Hepatocyte (in vitro differentiated cells): ENCODE measurements at regions not wholly inside any gene's neighbourhood (a gene's known extent, or its start where the extent isn't known, plus 50 kb on each side); places are given as distances from the start of the nearest gene placed in this dataset.

Source experiments
- EZH2 ChIP-seq: fragments of 200-600 bp; sonication (generic); IDR thresholded peaks from 2 replicates; pipeline ENCODE4 v1.6.1; 2016; ENCODE audit warnings: antibody characterized with exemption, mild to moderate bottlenecking, borderline replicate concordance
- TF ChIP-seq, protein P1 (sequence below): fragments of 200-600 bp; sonication (generic); IDR thresholded peaks from 2 replicates; pipeline ENCODE4 v1.5.1; 2016; ENCODE audit warnings: antibody characterized with exemption, mild to moderate bottlenecking; ENCODE audit not compliant: poor library complexity

DNA sequence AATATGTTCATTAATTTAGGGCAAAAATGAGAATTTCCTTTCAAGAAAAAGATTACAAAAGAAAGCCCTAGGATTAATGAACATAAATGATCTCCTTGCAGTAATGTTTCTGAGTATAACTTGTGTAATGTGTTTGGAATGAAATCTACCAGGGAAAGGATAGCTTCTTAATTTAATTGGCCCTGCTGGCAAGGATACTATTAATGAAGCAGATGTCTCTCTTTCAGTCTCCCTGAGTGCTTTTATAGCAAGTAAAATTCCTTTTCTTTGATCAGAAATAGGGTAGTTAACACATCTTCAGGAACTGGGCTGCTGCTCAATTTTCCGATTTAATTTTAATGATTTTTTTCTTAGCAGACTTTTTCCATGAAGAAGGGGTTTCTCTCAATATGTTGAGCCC lies 379.4 kb upstream of the PDE3A start:
- no peak for TF ChIP-seq EZH2
- TF ChIP-seq, protein P1, sequence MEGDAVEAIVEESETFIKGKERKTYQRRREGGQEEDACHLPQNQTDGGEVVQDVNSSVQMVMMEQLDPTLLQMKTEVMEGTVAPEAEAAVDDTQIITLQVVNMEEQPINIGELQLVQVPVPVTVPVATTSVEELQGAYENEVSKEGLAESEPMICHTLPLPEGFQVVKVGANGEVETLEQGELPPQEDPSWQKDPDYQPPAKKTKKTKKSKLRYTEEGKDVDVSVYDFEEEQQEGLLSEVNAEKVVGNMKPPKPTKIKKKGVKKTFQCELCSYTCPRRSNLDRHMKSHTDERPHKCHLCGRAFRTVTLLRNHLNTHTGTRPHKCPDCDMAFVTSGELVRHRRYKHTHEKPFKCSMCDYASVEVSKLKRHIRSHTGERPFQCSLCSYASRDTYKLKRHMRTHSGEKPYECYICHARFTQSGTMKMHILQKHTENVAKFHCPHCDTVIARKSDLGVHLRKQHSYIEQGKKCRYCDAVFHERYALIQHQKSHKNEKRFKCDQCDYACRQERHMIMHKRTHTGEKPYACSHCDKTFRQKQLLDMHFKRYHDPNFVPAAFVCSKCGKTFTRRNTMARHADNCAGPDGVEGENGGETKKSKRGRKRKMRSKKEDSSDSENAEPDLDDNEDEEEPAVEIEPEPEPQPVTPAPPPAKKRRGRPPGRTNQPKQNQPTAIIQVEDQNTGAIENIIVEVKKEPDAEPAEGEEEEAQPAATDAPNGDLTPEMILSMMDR = no peak
